Neural cell (in vitro differentiated cells): ENCODE measurements at regions not wholly inside any gene's neighbourhood (a gene's known extent, or its start where the extent isn't known, plus 50 kb on each side); places are given as distances from the start of the nearest gene placed in this dataset.

Experiments
- H2AFZ ChIP-seq: fragments of 200-600, 300-800 bp; sonication (generic), shearing (Covaris generic); 2 replicates; pipeline ENCODE4 v1.6.0; 2014; ENCODE audit warnings: low read depth, mild to moderate bottlenecking, antibody characterized with exemption, low read length, moderate library complexity
- H3F3A ChIP-seq: fragments of 200-600 bp; shearing (Covaris generic); 2 replicates; pipeline ENCODE4 v1.6.1; 2016; ENCODE audit warnings: mild to moderate bottlenecking, moderate library complexity, mixed read lengths, antibody characterized with exemption, low read length; ENCODE audit not compliant: insufficient read depth, poor library complexity, severe bottlenecking
- H3K27ac ChIP-seq: fragments of 200-600, 300-800 bp; sonication (generic), shearing (Covaris generic); 2 replicates; pipeline ENCODE4 v1.5.1; 2014; ENCODE audit warnings: mild to moderate bottlenecking, low read length, moderate library complexity
- H3K27me3 ChIP-seq: fragments of 300-800, 200-600 bp; sonication (generic), shearing (Covaris generic); 2 replicates; pipeline ENCODE4 v1.6.0; 2014; ENCODE audit warnings: mild to moderate bottlenecking, low read depth, low read length, moderate library complexity; ENCODE audit not compliant: insufficient read depth
- H3K36me3 ChIP-seq: fragments of 300-800, 200-600 bp; sonication (generic), shearing (Covaris generic); 2 replicates; pipeline ENCODE4 v1.5.1; 2014; ENCODE audit warnings: mild to moderate bottlenecking, antibody characterized with exemption, low read length, moderate library complexity; ENCODE audit not compliant: insufficient read depth
- H3K4me2 ChIP-seq: fragments of 300-800, 200-600 bp; sonication (generic), shearing (Covaris generic); 2 replicates; pipeline ENCODE4 v1.6.0; 2014; ENCODE audit warnings: mild to moderate bottlenecking, low read length
- H3K4me3 ChIP-seq: fragments of 300-800, 200-600 bp; sonication (generic), shearing (Covaris generic); 2 replicates; pipeline ENCODE4 v1.5.1; 2014; ENCODE audit warnings: mild to moderate bottlenecking, low read length, moderate library complexity
- H3K79me2 ChIP-seq: fragments of 200-600 bp; shearing (Covaris generic); replicated peaks from 2 replicates; pipeline ENCODE4 v1.6.0; 2014; ENCODE audit warnings: mild to moderate bottlenecking, low read length, moderate library complexity; ENCODE audit not compliant: insufficient read depth
- H3K9ac ChIP-seq: fragments of 300-800, 200-600 bp; sonication (generic), shearing (Covaris generic); 2 replicates; pipeline ENCODE4 v1.6.1; 2016; ENCODE audit warnings: mild to moderate bottlenecking, low read length, mixed read lengths
- H3K9me2 ChIP-seq: fragments of 200-600 bp; shearing (Covaris generic); 2 replicates; pipeline ENCODE4 v1.6.1; 2016; ENCODE audit warnings: mild to moderate bottlenecking, low read length, mixed read lengths; ENCODE audit not compliant: insufficient read depth
- H3K9me3 ChIP-seq: fragments of 200-600, 300-800 bp; sonication (generic), shearing (Covaris generic); 2 replicates; pipeline ENCODE4 v1.6.1; 2016; ENCODE audit warnings: mild to moderate bottlenecking, mixed run types, low read length, moderate library complexity, mixed read lengths
- H4K20me1 ChIP-seq: fragments of 200-600 bp; shearing (Covaris generic); 2 replicates; pipeline ENCODE4 v1.6.1; 2016; ENCODE audit warnings: mild to moderate bottlenecking, mixed run types; ENCODE audit not compliant: insufficient read depth
- CTCF ChIP-seq: fragments of 450-650 bp; IDR thresholded peaks from 2 replicates; pipeline ENCODE4 v1.5.1; 2014; ENCODE audit warnings: antibody characterized with exemption, mild to moderate bottlenecking, moderate library complexity; ENCODE audit not compliant: poor library complexity, severe bottlenecking
- EP300 ChIP-seq: fragments of 450-650 bp; conservative IDR thresholded peaks from 2 replicates; pipeline ENCODE4 v1.6.1; 2014; ENCODE audit warnings: antibody characterized with exemption, mild to moderate bottlenecking, moderate library complexity; ENCODE audit not compliant: poor library complexity, severe bottlenecking
- EZH2 ChIP-seq: fragments of 200-600, 300-800 bp; shearing (Covaris generic), sonication (generic); IDR thresholded peaks from 2 replicates; pipeline ENCODE4 v1.6.1; 2014; ENCODE audit warnings: antibody characterized with exemption, low read length, borderline replicate concordance, mild to moderate bottlenecking; ENCODE audit not compliant: insufficient read depth, poor library complexity, severe bottlenecking
- MXI1 ChIP-seq: fragments of 450-650 bp; conservative IDR thresholded peaks from 2 replicates; pipeline ENCODE4 v1.6.1; 2014; ENCODE audit warnings: antibody characterized with exemption, mild to moderate bottlenecking; ENCODE audit not compliant: poor library complexity, severe bottlenecking
- POLR2AphosphoS5 ChIP-seq: IDR thresholded peaks from 2 replicates; pipeline ENCODE4 v1.6.1; 2012
- RAD21 ChIP-seq: fragments of 450-650 bp; conservative IDR thresholded peaks from 2 replicates; pipeline ENCODE4 v1.6.1; 2014; ENCODE audit warnings: antibody characterized with exemption, mild to moderate bottlenecking, moderate library complexity
- REST ChIP-seq: IDR thresholded peaks from 2 replicates; pipeline ENCODE4 v1.6.1; 2012; ENCODE audit warnings: borderline replicate concordance
- SMC3 ChIP-seq: fragments of 450-650 bp; conservative IDR thresholded peaks from 2 replicates; pipeline ENCODE4 v1.6.1; 2014; ENCODE audit warnings: antibody characterized with exemption, mild to moderate bottlenecking, moderate library complexity; ENCODE audit not compliant: poor library complexity
- TAF1 ChIP-seq: IDR thresholded peaks from 2 replicates; pipeline ENCODE4 v1.6.1; 2012; ENCODE audit warnings: low read depth

GRCh38 chr1:195188821-195189220 is 1419.4 kb downstream of the KCNT2 start:
- no peaks in the 10 kb centered on the region for H4K20me1 ChIP-seq
- TF ChIP-seq TAF1, result no peak
- no peak for TF ChIP-seq SMC3
- no peak for TF ChIP-seq RAD21
- no peak for TF ChIP-seq EP300
- TF ChIP-seq EZH2, result no peak
- H2AFZ ChIP-seq, result no peak overlapping the region
- no peak overlapping the region for H3K9ac ChIP-seq
- H3K9me3 ChIP-seq, result no peaks in the 10 kb centered on the region
- no peaks in the 10 kb centered on the region for H3F3A ChIP-seq
- H3K79me2 ChIP-seq, result no peaks in the 10 kb centered on the region
- H3K9me2 ChIP-seq, result no peaks in the 10 kb centered on the region
- H3K27ac ChIP-seq, result no peak overlapping the region
- no peak overlapping the region for H3K4me3 ChIP-seq
- H3K4me2 ChIP-seq, result no peak overlapping the region
- H3K36me3 ChIP-seq, result no peaks in the 10 kb centered on the region
- H3K27me3 ChIP-seq, result no peaks in the 10 kb centered on the region

GRCh38 chr1:195186544-195186943 is 1421.7 kb downstream of the KCNT2 start:
- Histone ChIP-seq H3K79me2 (no peaks in the 10 kb centered on the region), H3K36me3 (no peaks in the 10 kb centered on the region), H4K20me1 (no peaks in the 10 kb centered on the region), H2AFZ (no peak overlapping the region), H3K27me3 (no peaks in the 10 kb centered on the region), H3K4me2 (no peak overlapping the region), H3F3A (no peaks in the 10 kb centered on the region), H3K4me3 (no peak overlapping the region), H3K9me2 (no peaks in the 10 kb centered on the region), H3K27ac (no peak overlapping the region), H3K9ac (no peak overlapping the region), H3K9me3 (no peaks in the 10 kb centered on the region)
- TF ChIP-seq TAF1 (no peak), EP300 (no peak), MXI1 (no peak), REST (no peak), EZH2 (no peak), RAD21 (no peak), SMC3 (no peak), CTCF (no peak), POLR2AphosphoS5 (no peak)

- Histone ChIP-seq H3K27me3 (no peaks in the 10 kb centered on the region), H3F3A (no peaks in the 10 kb centered on the region), H4K20me1 (no peaks in the 10 kb centered on the region), H3K4me2 (no peak overlapping the region), H2AFZ (no peak overlapping the region), H3K36me3 (no peaks in the 10 kb centered on the region), H3K79me2 (no peaks in the 10 kb centered on the region), H3K9ac (no peak overlapping the region), H3K9me3 (no peaks in the 10 kb centered on the region), H3K9me2 (no peaks in the 10 kb centered on the region), H3K27ac (no peak overlapping the region), H3K4me3 (no peak overlapping the region)
- no peak for TF ChIP-seq EZH2
- TF ChIP-seq RAD21, result no peak
- no peak for TF ChIP-seq MXI1
- TF ChIP-seq SMC3, result no peak
- no peak for TF ChIP-seq REST
- TF ChIP-seq POLR2AphosphoS5, result no peak
- no peak for TF ChIP-seq CTCF
- TF ChIP-seq EP300, result no peak
- no peak for TF ChIP-seq TAF1
Measured at GRCh38 chr1:195185736-195186135, 1422.5 kb downstream of the KCNT2 start.
